Natural killer cell (primary cell): ENCODE measurements at regions not wholly inside any gene's neighbourhood (a gene's known extent, or its start where the extent isn't known, plus 50 kb on each side); places are given as distances from the start of the nearest gene placed in this dataset.

Experiments
- ATAC-seq, 3 donors: fragments of 150-1000 bp in 2 of 3; fragments of 200-7000 bp in 1 of 3; cut with Tn5 transposase; 1 replicate in 1 of 3; 2 replicates in 2 of 3; pipeline ENCODE4 v1.10.0; 2021; ENCODE audit warnings: mild to moderate bottlenecking in 2 of 3, moderate library complexity in 2 of 3
- DNase-seq, 2 donors: peaks; one replicate each; pipeline versions ENCODE4 v3.0.0 to v3.0.0-alpha.2; 2013 to 2021; ENCODE audit warnings: mixed read lengths in 1 of 2
- H3K27ac ChIP-seq: one replicate; pipeline ENCODE4 v1.5.1; 2013; ENCODE audit warnings: mild to moderate bottlenecking, low read length
- H3K27me3 ChIP-seq: one replicate; pipeline ENCODE4 v1.6.1; 2013; ENCODE audit warnings: low read length; ENCODE audit not compliant: control insufficient read depth, insufficient read depth
- H3K36me3 ChIP-seq: one replicate; pipeline ENCODE4 v1.6.1; 2013; ENCODE audit warnings: low read length; ENCODE audit not compliant: control insufficient read depth, insufficient read depth
- H3K4me1 ChIP-seq: one replicate; pipeline ENCODE4 v1.6.1; 2013; ENCODE audit warnings: low read length; ENCODE audit not compliant: control insufficient read depth, insufficient read depth
- H3K4me3 ChIP-seq: one replicate; pipeline ENCODE4 v1.5.1; 2013; ENCODE audit warnings: low read length
- H3K9me3 ChIP-seq: one replicate; pipeline ENCODE4 v1.6.1; 2013; ENCODE audit warnings: low read length; ENCODE audit not compliant: control insufficient read depth, insufficient read depth
- H3K27ac Mint-ChIP-seq, 2 donors: one replicate each; pipeline ENCODE4 v1.8.0; 2022; ENCODE audit warnings: mild to moderate bottlenecking in 2 of 2, mixed read lengths in 2 of 2, moderate library complexity in 1 of 2
- H3K27me3 Mint-ChIP-seq, 2 donors: one replicate each; pipeline ENCODE4 v1.8.0; 2022; ENCODE audit warnings: low read depth in 2 of 2, mixed read lengths in 2 of 2
- H3K36me3 Mint-ChIP-seq: one replicate; pipeline ENCODE4 v1.8.0; 2022; ENCODE audit warnings: mixed read lengths
- H3K4me1 Mint-ChIP-seq, 2 donors: one replicate each; pipeline ENCODE4 v1.8.0; 2022; ENCODE audit warnings: mixed read lengths in 2 of 2
- H3K4me3 Mint-ChIP-seq: one replicate; pipeline ENCODE4 v1.8.0; 2022; ENCODE audit warnings: mild to moderate bottlenecking, moderate library complexity, mixed read lengths
- H3K9me3 Mint-ChIP-seq, 2 donors: one replicate each; pipeline ENCODE4 v1.8.0; 2022; ENCODE audit warnings: mixed read lengths in 2 of 2
- CTCF ChIP-seq: fragments of 200-600 bp; IDR thresholded peaks from one replicate; pipeline ENCODE4 v1.8.0; 2022; ENCODE audit warnings: antibody characterized with exemption
- WGBS: methylation state at CpG from one replicate; pipeline ENCODE4 v1.1.7; 2013; ENCODE audit warnings: missing lambda C conversion rate; ENCODE audit not compliant: insufficient coverage; 5-methylcytosine and 5-hydroxymethylcytosine counted together
- intact Hi-C: fragments of 100-400 bp; cut with micrococcal nuclease; formaldehyde crosslinking; loops from one replicate; pipeline ENCODE4 v1.14.2; 2022

DNA sequence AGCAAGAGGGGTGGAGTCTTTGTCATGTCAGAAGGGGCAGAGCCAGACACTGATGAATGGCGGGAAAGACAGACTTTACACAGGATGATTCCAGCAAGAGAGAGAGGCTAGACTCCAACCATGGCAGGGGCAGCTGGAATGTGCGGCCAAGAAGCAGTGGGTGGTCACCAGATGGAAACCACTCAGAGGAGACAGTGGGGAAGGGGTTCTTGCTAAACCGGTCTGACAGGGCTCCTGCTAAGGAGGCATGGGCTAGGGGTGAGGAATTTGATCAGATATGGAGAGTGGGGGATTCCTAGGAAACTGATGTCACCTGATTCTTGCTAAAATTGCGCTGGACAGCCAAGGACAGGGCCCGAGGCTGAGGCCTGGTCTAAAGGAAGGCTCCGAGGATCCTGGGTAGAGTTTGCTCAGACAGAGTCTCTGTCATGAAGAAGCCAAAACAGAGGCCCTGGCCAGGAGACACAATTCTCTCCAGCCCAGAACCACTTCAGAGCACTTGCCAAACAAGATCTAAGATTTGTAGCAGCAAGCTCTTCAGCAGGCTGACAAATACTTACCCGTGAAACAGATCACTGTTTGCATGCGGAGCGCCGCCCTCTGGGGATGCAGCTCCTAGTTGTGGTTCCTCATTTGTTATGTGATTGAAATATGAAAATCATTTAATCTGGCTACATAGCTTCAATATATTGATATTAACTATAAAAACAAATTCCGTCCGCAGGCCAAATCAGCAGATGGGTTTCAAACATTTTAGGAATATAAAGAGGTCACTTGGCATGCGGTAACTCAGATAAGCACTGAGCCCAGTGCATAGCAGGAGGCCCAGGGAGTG, 377.0 kb downstream of the TCERG1L start:
- H3K4me1 ChIP-seq: no peaks in the 10 kb centered on the region
- H3K9me3 Mint-ChIP-seq: no peaks in the 10 kb centered on the region
- no peak for ATAC-seq
- H3K36me3 Mint-ChIP-seq: no peaks in the 10 kb centered on the region
- H3K27ac ChIP-seq: no peak overlapping the region
- no peak for DNase-seq
- intact Hi-C loops: no loop called here
- no peak overlapping the region for H3K4me3 Mint-ChIP-seq
- no peaks in the 10 kb centered on the region for H3K9me3 ChIP-seq
- no peaks in the 10 kb centered on the region for H3K4me1 Mint-ChIP-seq
- no peaks in the 10 kb centered on the region for H3K27me3 ChIP-seq
- no peak overlapping the region for H3K27ac Mint-ChIP-seq
- H3K27me3 Mint-ChIP-seq: peaks cover 0 to 7% of the 10 kb centered on the region in 2 donors
- no peak overlapping the region for H3K4me3 ChIP-seq
- H3K36me3 ChIP-seq: no peaks in the 10 kb centered on the region
- no peak for TF ChIP-seq CTCF
- 83% methylated on average over 13 of the region's 13 CpGs for WGBS

DNA sequence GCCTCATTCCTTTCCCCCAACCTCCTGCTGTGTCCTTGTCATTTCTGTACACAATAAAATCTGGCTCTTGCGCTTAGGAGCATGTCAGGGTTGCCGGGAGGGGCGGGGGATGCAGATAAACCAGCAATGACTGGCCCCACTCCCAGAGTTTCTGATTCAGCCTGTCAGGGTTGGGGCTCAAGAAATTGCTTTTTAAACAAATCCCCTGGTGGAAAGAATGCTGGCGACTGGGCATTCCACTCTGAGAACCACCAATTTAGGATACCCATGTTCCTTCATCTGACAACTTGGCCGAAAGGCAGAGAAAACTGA, 376.4 kb downstream of the TCERG1L start:
- DNase-seq (no peak), ATAC-seq (no peak)
- Mint-ChIP-seq H3K4me3 (no peak overlapping the region), H3K27ac (no peak overlapping the region), H3K36me3 (no peaks in the 10 kb centered on the region), H3K4me1 (no peaks in the 10 kb centered on the region), H3K27me3 (peaks cover 0 to 7% of the 10 kb centered on the region in 2 donors), H3K9me3 (no peaks in the 10 kb centered on the region)
- Histone ChIP-seq H3K36me3 (no peaks in the 10 kb centered on the region), H3K27ac (no peak overlapping the region), H3K9me3 (no peaks in the 10 kb centered on the region), H3K4me3 (no peak overlapping the region), H3K27me3 (no peaks in the 10 kb centered on the region), H3K4me1 (no peaks in the 10 kb centered on the region)
- WGBS: 72% methylated on average over 5 of the region's 5 CpGs
- intact Hi-C loops: no loop called here
- no peak for TF ChIP-seq CTCF

DNA sequence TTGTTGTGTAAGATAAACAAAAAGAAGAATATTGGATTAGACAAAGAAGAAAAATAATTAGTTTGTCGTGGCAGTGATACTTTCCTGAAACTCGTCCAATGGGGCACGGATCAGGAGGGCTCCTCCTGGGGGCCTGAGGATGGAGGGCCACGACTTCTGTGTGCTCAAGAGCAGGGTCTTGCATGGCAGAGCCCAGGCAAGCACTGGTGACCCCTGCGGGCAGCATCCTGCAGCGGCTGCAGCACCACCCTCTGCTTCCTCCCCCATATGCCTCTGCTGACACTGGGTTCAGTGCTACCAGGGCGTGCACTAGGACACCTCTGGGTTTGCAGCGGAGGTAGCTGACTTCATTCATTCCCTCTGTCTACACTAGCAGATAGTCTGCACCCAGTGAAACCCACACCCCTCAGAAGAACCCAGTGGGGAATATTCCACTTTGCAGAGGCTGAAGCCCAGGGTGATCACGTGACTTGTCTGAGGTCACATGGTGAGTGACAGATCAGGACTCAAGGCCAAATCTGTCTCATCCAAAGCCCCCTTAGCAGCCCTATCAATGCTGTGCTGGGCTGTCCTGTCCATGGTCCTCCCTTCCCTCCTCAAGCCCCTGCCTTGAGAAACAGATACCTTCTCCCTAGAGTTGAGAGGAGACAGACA, 375.5 kb downstream of the TCERG1L start:
- ATAC-seq: no peak
- Mint-ChIP-seq H3K27ac (no peak overlapping the region), H3K4me1 (no peaks in the 10 kb centered on the region), H3K36me3 (no peaks in the 10 kb centered on the region), H3K9me3 (no peaks in the 10 kb centered on the region), H3K27me3 (peaks cover 0 to 7% of the 10 kb centered on the region in 2 donors), H3K4me3 (no peak overlapping the region)
- DNase-seq: no peak
- intact Hi-C loops: no loop called here
- H3K4me1 ChIP-seq: no peaks in the 10 kb centered on the region
- H3K36me3 ChIP-seq: no peaks in the 10 kb centered on the region
- TF ChIP-seq CTCF: no peak
- no peak overlapping the region for H3K27ac ChIP-seq
- H3K4me3 ChIP-seq: no peak overlapping the region
- 84% methylated on average over 9 of the region's 9 CpGs for WGBS
- H3K9me3 ChIP-seq: no peaks in the 10 kb centered on the region
- H3K27me3 ChIP-seq: no peaks in the 10 kb centered on the region
